Ovary (tissue), 7 donors: ENCODE measurements at regions not wholly inside any gene's neighbourhood (a gene's known extent, or its start where the extent isn't known, plus 50 kb on each side); places are given as distances from the start of the nearest gene placed in this dataset.
"Not testable (repeated sequence)": the region's sequence is repeated elsewhere in the genome, so short reads cannot be mapped to it uniquely, and the experiment has no call there.

Source experiments
- DNase-seq, 5 donors: peaks; one replicate each; pipeline ENCODE4 v3.0.0-alpha.2; 2019 to 2020
- H3K27ac ChIP-seq, 2 donors: fragments of 200-600 bp; one replicate each; pipeline versions ENCODE4 v1.5.1 to v1.8.0; 2019 to 2022
- H3K27me3 ChIP-seq: fragments of 200-600 bp; one replicate; pipeline ENCODE4 v1.8.0; 2022
- H3K36me3 ChIP-seq: fragments of 200-600 bp; sonication (generic); one replicate; pipeline ENCODE4 v1.5.1; 2019
- H3K4me1 ChIP-seq: one replicate; pipeline ENCODE4 v1.8.1; 2013; ENCODE audit warnings: mild to moderate bottlenecking, moderate library complexity; ENCODE audit not compliant: insufficient read depth
- H3K4me3 ChIP-seq: fragments of 200-600 bp; sonication (generic); one replicate; pipeline ENCODE4 v1.5.1; 2017
- H3K9me3 ChIP-seq, 2 donors: fragments of 200-600 bp in 1 of 2; sonication (generic) in 1 of 2; one replicate each; pipeline versions ENCODE4 v1.5.1 to v1.8.1; 2013 to 2019; ENCODE audit warnings: mild to moderate bottlenecking in 1 of 2, moderate library complexity in 1 of 2
- WGBS, 3 donors: extraction: QIAGEN DNeasy Blood & Tissue Kit in 1 of 3; methylation state at CpG; one replicate each; pipeline versions ENCODE4 v1.1.5 to v1.1.7; 2013 to 2017; 5-methylcytosine and 5-hydroxymethylcytosine counted together
- intact Hi-C, 4 donors: fragments of 100-400 bp; cut with DNase I; formaldehyde crosslinking; loops; one replicate each; pipeline versions ENCODE4 v1.11.0 to v1.15.1; 2022 to 2023
- donor health status: DM: no; HTN: no; CAD: no; lungs with moderate emphysema.
- donor health status: DM: no; HTN: no; CAD: no.
- donor health status: Bipolar disorder and iron deficiency.
- donor health status: DM: no; HTN: no; CAD: no.
- donor health status: DM: yes; HTN: yes; CAD: no.

DNA sequence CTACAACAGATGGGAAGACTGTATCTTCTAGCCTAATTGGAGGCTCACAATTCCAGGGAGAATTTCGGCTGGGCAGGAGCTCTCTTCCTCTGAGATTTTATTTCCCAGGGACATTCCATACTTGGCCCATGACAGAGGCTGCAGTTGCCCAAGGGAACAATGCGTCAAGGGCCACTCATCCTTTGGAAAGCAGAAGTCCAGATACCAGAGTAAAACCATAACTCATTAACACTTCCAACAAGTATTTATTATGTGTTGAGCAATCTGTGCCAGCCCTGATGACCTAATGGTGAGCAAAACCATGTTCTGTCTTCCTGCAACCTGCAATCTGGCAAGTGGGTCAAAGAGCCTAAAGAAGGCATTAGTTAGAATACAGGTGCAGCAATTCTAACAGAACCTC lies 191.2 kb upstream of the IRF2BP2 start:
- H3K9me3 ChIP-seq, H3K27me3 ChIP-seq, H3K4me1 ChIP-seq, H3K4me3 ChIP-seq, intact Hi-C loops, DNase-seq, H3K27ac ChIP-seq, H3K36me3 ChIP-seq: not testable (repeated sequence)
- WGBS, 3 donors: no CpG with 5 or more reads among the region's 2 CpGs

DNA sequence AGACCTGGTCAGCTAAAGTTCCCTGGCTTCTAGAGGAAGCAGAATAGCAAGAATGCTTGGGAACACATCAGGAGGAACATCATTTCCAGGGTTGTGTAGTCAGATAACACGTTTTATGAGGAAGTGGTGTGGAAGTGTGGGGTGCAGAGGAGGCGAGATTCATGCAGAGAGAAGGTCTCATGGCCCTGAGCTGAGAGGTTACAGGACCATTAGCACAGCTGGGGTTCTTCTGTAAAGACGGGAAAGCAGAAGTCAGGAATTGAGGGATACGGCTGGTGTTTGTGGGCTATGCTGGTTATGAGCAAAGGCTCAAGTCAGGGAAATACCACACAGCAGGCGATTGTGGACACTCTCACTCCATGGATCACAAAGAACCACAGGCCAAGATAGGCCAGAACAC lies 190.6 kb upstream of the IRF2BP2 start:
- H3K27me3 ChIP-seq, intact Hi-C loops, H3K4me1 ChIP-seq, H3K27ac ChIP-seq, DNase-seq, H3K9me3 ChIP-seq, H3K4me3 ChIP-seq, H3K36me3 ChIP-seq: not testable (repeated sequence)
- 88 to 90% (median 89%) methylated on average over 4 to 5 of the region's 5 CpGs for WGBS, 3 donors

DNA sequence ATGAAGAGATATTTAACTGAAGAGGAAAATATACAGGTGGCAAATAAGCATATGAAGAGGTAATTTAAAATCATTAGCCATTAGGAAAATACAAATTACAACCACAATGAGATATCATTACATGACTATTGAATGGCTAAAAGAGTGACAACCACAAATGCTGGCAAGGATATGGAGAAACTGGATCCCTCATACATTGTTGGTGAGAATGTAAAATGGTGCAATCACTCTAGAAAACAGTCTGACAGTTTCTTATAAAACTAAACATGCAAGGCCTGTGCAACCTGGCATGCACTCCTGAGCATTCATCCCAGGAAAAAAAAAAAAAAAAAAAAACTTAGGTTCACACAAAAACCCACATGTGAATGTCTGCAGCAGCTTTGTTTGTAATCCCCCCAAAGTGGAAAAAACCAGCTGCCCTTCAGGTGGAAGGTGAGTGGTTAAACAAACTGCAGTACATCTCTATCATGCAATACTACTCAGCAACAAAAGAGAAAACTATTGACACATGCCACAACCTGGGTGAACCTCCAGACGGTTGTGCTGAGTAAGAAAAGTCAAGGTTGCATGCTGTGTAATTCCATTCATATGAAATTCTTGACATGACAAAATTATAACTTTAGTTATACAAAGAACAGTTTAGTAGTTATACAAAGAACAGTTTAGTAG lies 189.2 kb upstream of the IRF2BP2 start:
- H3K36me3 ChIP-seq, H3K9me3 ChIP-seq, H3K4me3 ChIP-seq, H3K27me3 ChIP-seq, H3K4me1 ChIP-seq, intact Hi-C loops, DNase-seq, H3K27ac ChIP-seq: not testable (repeated sequence)
- WGBS, 3 donors: 48 to 82% (median 50%) methylated on average over 1 of the region's 1 CpG

DNA sequence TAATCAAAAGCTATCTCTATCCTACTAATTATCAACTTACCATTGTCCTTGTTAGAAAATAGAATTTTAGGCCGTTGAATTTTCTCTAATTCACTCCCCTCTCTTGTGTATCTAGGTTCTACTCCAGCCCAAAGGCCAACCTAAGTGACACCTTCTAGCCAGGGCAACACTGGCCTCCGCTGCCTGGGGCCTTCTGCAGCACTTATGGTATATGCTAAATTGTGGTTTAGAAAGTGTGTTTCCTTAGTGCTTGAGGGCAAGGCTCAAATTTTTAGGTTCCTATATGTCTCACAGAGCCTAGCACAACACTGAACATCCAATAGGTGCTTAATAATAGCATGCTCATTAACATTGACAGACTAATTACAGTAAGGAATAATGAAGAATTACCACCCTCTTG lies 187.2 kb upstream of the IRF2BP2 start:
- H3K9me3 ChIP-seq, H3K27me3 ChIP-seq, DNase-seq, intact Hi-C loops, H3K4me1 ChIP-seq, H3K36me3 ChIP-seq, H3K4me3 ChIP-seq, H3K27ac ChIP-seq: not testable (repeated sequence)
- WGBS, 3 donors: no CpG with 5 or more reads among the region's 2 CpGs

DNA sequence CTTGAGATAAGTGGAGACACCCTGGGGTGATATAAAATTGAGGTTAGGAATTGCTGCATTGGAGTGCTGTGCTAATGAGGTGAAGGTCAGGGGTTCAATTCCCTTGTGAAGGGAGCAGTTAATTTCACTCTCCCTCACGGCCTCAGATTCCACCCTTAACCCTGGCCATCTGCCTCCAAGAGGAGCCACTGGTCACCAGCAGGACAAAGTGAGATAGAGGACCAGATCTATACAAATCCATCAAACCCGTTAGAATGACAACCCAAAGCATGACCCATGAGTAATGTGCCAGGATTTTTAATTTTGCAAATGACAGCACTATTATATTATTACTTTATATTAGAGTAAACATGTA lies 186.4 kb upstream of the IRF2BP2 start:
- WGBS, 3 donors: 67 to 82% (median 73%) methylated on average over 2 of the region's 2 CpGs

DNA sequence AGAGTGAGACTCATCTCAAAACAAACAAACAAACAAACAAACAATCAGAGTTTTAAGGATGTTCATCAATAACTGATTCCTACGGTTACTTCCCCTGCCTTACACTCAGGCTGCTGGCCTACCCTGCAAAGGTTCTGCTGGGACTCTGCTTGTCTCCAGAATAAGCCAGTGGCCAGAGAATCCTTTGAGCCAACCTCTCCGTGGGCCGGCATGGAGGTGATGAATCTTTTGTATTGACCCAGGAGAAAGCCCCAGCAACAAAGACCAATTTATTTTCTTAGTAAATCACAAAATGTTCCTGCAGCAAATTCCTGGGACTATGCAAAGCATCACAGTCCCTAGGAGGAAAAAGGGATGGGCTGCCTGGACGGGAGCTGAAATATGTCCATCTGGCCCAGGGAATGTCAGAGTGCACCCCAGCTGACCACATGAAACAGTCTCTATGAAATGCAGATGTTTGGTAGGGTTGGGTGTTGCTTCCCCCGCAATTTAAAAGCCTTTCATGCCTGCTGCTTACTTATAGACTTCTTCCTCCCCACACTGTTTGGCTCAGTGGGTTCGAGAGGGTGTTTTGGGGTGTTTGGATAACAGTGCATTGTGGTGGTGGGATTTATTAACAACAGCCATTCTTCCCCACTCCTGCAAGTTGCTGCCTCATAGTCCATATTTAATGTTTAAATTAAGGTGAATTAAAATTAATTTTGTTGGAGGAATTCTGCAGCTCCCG lies 185.9 kb upstream of the IRF2BP2 start:
- H3K27ac ChIP-seq, DNase-seq, H3K4me3 ChIP-seq, H3K27me3 ChIP-seq, H3K4me1 ChIP-seq, H3K9me3 ChIP-seq, intact Hi-C loops, H3K36me3 ChIP-seq: not testable (repeated sequence)
- WGBS, 3 donors: 48 to 53% (median 53%) methylated on average over 7 of the region's 7 CpGs

More for the DNA sequence above, 186.4 kb upstream of the IRF2BP2 start:
- H3K9me3 ChIP-seq, H3K36me3 ChIP-seq, H3K27me3 ChIP-seq, H3K27ac ChIP-seq, H3K4me1 ChIP-seq, intact Hi-C loops, DNase-seq, H3K4me3 ChIP-seq: not testable (repeated sequence)

DNA sequence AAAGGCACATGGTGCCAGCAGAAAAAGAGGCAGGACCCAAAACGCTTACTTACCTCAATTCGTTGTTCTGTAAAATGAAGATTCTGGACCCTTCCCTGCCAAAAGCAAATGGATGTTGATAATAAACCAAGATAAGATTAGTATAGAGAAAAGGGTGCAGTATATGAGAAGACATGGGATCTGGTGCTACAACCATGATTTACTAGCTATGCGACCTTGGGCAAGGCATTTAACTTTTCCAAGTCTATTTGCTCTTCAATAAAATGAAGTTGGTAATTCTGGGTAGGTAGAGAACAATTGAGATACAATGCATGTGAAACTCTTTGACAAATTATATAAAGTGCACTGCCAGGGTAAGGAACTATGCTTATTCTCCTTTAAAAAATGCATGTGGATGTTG lies 185.0 kb upstream of the IRF2BP2 start:
- H3K4me3 ChIP-seq, H3K9me3 ChIP-seq, H3K27ac ChIP-seq, H3K36me3 ChIP-seq, intact Hi-C loops, H3K4me1 ChIP-seq, DNase-seq, H3K27me3 ChIP-seq: not testable (repeated sequence)
- WGBS, 3 donors: 89 to 98% (median 94%) methylated on average over 1 to 3 of the region's 3 CpGs

DNA sequence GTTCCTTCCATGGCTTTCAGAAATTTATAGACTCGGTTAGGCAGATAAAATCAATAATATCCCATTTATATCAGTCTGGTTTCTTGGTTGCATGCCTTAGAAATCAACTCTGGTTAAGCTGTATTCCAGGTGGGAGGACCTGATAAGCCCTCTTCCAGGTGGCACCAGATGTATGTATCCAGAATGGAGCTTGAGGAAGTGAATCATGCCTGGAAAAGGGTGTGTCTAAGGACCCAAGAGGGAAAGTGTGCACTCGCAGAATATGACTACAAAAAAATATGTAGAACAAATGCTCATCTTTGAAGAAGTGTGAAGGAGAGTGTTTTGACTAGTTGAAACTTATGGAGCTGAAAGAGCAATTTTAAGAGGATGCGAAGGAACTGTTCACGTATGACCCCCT lies 184.5 kb upstream of the IRF2BP2 start:
- intact Hi-C loops, H3K27ac ChIP-seq, H3K27me3 ChIP-seq, DNase-seq, H3K36me3 ChIP-seq, H3K9me3 ChIP-seq, H3K4me1 ChIP-seq, H3K4me3 ChIP-seq: not testable (repeated sequence)
- WGBS, 3 donors: 83 to 90% (median 89%) methylated on average over 4 of the region's 4 CpGs

DNA sequence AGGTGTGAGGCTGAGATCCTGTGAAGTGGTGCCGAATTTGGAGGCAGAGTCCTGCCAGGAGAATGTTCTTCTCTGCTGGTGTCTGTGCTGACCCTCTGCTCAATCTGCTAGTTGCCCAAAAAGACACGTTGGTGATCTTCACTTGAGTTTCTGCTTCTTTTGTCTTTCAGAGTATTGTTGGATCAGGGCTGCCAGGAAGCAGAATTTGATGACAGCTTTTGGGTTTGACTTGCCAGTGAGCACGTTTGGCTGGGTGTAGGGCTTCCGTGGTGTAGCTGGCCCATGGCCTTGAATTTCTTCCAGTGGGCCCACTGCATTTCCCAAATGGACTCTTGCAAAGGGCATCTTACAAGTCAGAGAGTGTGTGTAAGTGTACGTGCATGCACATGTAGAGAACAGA lies 183.9 kb upstream of the IRF2BP2 start:
- H3K4me1 ChIP-seq, H3K36me3 ChIP-seq, DNase-seq, H3K27me3 ChIP-seq, H3K9me3 ChIP-seq, intact Hi-C loops, H3K27ac ChIP-seq, H3K4me3 ChIP-seq: not testable (repeated sequence)
- 39 to 57% (median 57%) methylated on average over 3 of the region's 5 CpGs for WGBS, 3 donors

DNA sequence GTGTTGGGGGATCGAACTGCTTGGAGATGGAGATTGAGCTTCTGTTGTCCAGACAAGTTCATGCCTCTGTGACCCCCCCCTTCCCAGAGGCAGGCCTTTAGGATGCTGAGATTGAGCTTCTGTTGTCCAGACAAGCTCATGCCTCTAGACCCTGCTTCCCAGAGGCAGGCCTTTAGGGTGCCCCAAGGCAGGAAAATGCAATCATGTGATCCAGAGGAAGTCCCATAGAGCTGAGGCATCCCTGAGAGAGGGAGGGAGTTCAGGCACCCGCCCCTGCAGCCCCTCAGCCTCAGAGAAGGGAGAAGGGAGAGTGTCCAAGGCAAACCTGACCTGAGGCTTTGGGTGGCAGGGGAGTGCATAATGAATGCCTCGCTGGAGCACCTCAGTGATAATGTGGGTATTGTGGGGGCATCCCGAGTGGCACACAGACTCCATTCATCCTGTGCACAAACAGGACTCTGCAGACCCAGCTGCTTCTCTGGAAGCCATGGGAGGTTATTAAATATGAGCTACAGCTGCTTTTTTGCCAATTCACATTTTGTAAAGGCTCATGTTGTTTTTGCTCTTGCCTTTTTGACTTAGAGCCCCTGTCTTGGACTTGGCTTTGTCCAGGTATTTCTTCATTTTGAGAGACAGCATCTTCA lies 182.4 kb upstream of the IRF2BP2 start:
- H3K4me1 ChIP-seq, H3K27ac ChIP-seq, H3K27me3 ChIP-seq, intact Hi-C loops, H3K4me3 ChIP-seq, H3K36me3 ChIP-seq, H3K9me3 ChIP-seq: not testable (repeated sequence)
- peak in 1 of 5 donors; percentile 3 for DNase-seq
- WGBS, 3 donors: 82 to 88% (median 85%) methylated on average over 3 to 4 of the region's 4 CpGs

DNA sequence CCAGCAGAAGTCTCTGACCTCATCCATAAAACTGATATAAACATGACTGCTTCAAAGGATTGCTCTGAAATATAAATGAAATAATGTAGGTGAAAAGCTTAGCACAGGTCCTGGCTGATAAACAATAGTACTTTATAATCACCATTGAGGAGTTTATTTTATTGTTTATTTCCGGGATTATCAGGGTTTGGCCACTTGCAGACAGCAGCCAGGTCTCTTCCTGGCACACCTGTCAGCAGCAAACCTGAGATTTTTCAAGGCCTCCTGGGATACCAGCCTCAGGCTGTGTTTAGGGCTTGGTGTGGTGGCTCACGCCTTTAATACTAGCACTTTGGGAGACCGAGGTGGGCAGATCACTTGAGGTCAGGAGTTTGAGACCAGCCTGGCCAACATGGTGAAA lies 181.6 kb upstream of the IRF2BP2 start:
- H3K9me3 ChIP-seq, DNase-seq, H3K4me1 ChIP-seq, H3K36me3 ChIP-seq, H3K4me3 ChIP-seq, H3K27ac ChIP-seq, H3K27me3 ChIP-seq, intact Hi-C loops: not testable (repeated sequence)
- WGBS, 3 donors: 67 to 83% methylated on average over 1 of the region's 3 CpGs; no CpG with 5 or more reads in 1 of the 3 donors

DNA sequence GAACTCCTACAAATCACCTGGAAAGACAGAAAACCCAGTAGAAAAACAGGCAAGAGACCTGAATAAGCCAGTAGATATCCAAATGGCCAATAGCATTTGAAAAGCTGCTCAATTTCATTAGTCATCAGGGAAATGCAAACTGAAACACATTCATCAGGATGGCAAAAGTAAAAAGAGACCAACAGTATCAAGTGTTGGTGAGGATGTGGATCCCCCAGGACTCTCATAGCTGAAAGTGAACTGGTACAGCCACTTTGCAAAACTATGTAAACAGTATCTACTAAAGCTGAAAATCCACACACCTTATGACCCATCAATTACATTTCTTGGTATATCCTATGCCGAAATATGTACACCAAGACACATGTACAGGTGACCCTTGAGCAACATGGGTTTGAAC lies 180.4 kb upstream of the IRF2BP2 start:
- intact Hi-C loops, H3K27ac ChIP-seq, H3K36me3 ChIP-seq, H3K27me3 ChIP-seq, H3K4me1 ChIP-seq, H3K9me3 ChIP-seq, H3K4me3 ChIP-seq, DNase-seq: not testable (repeated sequence)
- WGBS, 3 donors: 83% methylated on average over 1 of the region's 1 CpG; no CpG with 5 or more reads in 2 of the 3 donors
